Esophagus (tissue), 2 donors: ENCODE measurements at regions not wholly inside any gene's neighbourhood (a gene's known extent, or its start where the extent isn't known, plus 50 kb on each side); places are given as distances from the start of the nearest gene placed in this dataset.

ENCODE experiments used
- H3K27ac ChIP-seq, 2 donors: one replicate each; pipeline ENCODE4 v1.5.1; 2013; ENCODE audit warnings: low read depth in 2 of 2, mild to moderate bottlenecking in 2 of 2, inconsistent platforms in 1 of 2, low read length in 1 of 2, moderate library complexity in 1 of 2
- H3K27me3 ChIP-seq, 2 donors: one replicate each; pipeline ENCODE4 v1.6.1; 2013; ENCODE audit warnings: low read length in 2 of 2, control low read depth in 1 of 2, mild to moderate bottlenecking in 1 of 2; ENCODE audit not compliant: insufficient read depth in 2 of 2, control insufficient read depth in 1 of 2
- H3K36me3 ChIP-seq, 2 donors: one replicate each; pipeline ENCODE4 v1.6.1; 2013; ENCODE audit warnings: low read length in 1 of 2; ENCODE audit not compliant: control insufficient read depth in 2 of 2, insufficient read depth in 2 of 2
- H3K4me1 ChIP-seq, 2 donors: one replicate each; pipeline ENCODE4 v1.6.1; 2013; ENCODE audit warnings: low read length in 1 of 2; ENCODE audit not compliant: control insufficient read depth in 2 of 2, insufficient read depth in 2 of 2
- H3K4me3 ChIP-seq, 2 donors: one replicate each; pipeline ENCODE4 v1.5.1; 2013; ENCODE audit warnings: low read length in 2 of 2, mild to moderate bottlenecking in 2 of 2, low read depth in 1 of 2, moderate library complexity in 1 of 2
- H3K9me3 ChIP-seq, 2 donors: one replicate each; pipeline ENCODE4 v1.6.1; 2013; ENCODE audit warnings: mild to moderate bottlenecking in 2 of 2, low read depth in 1 of 2, low read length in 1 of 2, moderate library complexity in 1 of 2; ENCODE audit not compliant: control insufficient read depth in 2 of 2, insufficient read depth in 1 of 2
- WGBS, 2 donors: extraction: QIAGEN DNeasy Blood & Tissue Kit; methylation state at CpG; one replicate each; pipeline ENCODE4 v1.1.7; 2013; 5-methylcytosine and 5-hydroxymethylcytosine counted together
- donor health status: healthy with polysubstance abuse.
- donor health status: Bipolar disorder and iron deficiency.

GRCh38 chr4:129355516-129355915, 259.6 kb downstream of the C4orf33 start:
- WGBS, 2 donors: 45 to 59% methylated on average over 4 of the region's 4 CpGs

DNA sequence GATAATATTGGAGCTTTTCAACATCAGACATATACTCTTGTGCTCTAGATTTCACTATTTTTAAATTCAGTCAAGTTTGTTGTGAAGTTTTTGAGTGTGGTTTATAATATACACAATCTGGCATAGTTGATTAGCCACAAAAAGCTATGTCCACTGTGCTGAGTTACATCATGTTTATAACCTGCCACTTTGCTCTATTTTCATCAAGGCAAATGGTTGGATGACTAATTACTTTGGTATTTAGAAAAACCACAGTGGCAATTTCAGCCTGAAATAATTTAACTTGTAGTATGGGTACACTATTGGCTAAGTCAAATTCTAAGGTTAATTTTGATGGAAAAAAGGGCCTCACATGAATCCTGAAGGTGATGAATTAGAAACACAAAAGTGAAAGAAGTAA, 262.6 kb downstream of the C4orf33 start:
- H3K27ac ChIP-seq: no peak overlapping the region
- no peaks in the 10 kb centered on the region for H3K9me3 ChIP-seq
- H3K4me3 ChIP-seq: no peak overlapping the region
- H3K4me1 ChIP-seq: no peaks in the 10 kb centered on the region
- H3K36me3 ChIP-seq: no peaks in the 10 kb centered on the region
- no peaks in the 10 kb centered on the region for H3K27me3 ChIP-seq

More at GRCh38 chr4:129355516-129355915, 259.6 kb downstream of the C4orf33 start:
- Histone ChIP-seq H3K27ac (no peak overlapping the region), H3K9me3 (no peaks in the 10 kb centered on the region), H3K4me1 (no peaks in the 10 kb centered on the region), H3K4me3 (no peak overlapping the region), H3K27me3 (no peaks in the 10 kb centered on the region), H3K36me3 (no peaks in the 10 kb centered on the region)

- no peaks in the 10 kb centered on the region for H3K27me3 ChIP-seq
Observed at GRCh38 chr4:129359461-129359860, 263.5 kb downstream of the C4orf33 start.

GRCh38 chr4:129362691-129363274, 266.8 kb downstream of the C4orf33 start:
- no peak overlapping the region for H3K27ac ChIP-seq
- 9 to 14% methylated on average over 5 of the region's 5 CpGs for WGBS, 2 donors
- no peaks in the 10 kb centered on the region for H3K27me3 ChIP-seq
- H3K4me1 ChIP-seq: peaks cover 0 to 3% of the 10 kb centered on the region in 2 donors
- no peak overlapping the region for H3K4me3 ChIP-seq
- H3K36me3 ChIP-seq: no peaks in the 10 kb centered on the region
- no peaks in the 10 kb centered on the region for H3K9me3 ChIP-seq

More at GRCh38 chr4:129359461-129359860, 263.5 kb downstream of the C4orf33 start:
- no peak overlapping the region for H3K4me3 ChIP-seq
- no peak overlapping the region for H3K27ac ChIP-seq
- H3K9me3 ChIP-seq: no peaks in the 10 kb centered on the region
- no peaks in the 10 kb centered on the region for H3K4me1 ChIP-seq
- H3K36me3 ChIP-seq: no peaks in the 10 kb centered on the region

GRCh38 chr4:129364747-129365452, 268.9 kb downstream of the C4orf33 start:
- no peaks in the 10 kb centered on the region for H3K27me3 ChIP-seq
- H3K9me3 ChIP-seq: no peaks in the 10 kb centered on the region
- peaks cover 0 to 3% of the 10 kb centered on the region in 2 donors for H3K4me1 ChIP-seq
- 76 to 83% methylated on average over 10 of the region's 10 CpGs for WGBS, 2 donors
- H3K27ac ChIP-seq: no peak overlapping the region
- no peak overlapping the region for H3K4me3 ChIP-seq
- no peaks in the 10 kb centered on the region for H3K36me3 ChIP-seq

DNA sequence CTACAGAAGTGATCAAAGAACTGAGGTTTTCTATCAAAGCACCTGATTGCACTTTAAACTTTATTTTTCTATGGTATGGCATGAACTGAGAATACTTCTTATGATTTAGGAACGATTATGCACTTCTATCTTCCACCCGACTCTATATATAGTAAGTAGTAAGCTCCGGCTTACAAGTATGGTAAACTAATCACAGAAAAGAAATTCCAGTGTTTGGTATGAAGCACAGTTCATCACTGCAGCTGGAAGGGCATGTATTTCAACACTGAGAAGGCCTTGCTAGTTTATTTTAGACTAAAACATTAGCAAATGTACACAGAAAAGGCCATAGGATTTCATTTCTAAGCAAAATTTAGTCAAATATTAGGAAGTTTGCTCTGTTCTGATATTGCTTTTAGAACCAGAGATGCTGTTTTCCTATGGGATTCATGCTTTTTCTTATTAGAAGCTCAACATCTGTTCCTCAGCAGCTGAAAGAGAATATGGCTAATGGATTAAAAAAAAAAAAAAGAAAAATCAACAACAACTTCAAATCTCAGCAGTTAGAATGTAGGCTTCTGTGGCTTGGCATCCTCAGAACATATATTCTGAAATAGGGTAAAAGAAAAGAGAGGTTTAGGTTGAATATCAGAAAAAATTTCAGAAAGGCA, 273.5 kb downstream of the C4orf33 start:
- H3K9me3 ChIP-seq: no peaks in the 10 kb centered on the region
- no peaks in the 10 kb centered on the region for H3K36me3 ChIP-seq
- no peak overlapping the region for H3K27ac ChIP-seq
- H3K4me3 ChIP-seq: no peak overlapping the region
- WGBS, 2 donors: 56 to 64% methylated on average over 3 of the region's 3 CpGs
- peaks cover 0 to 3% of the 10 kb centered on the region in 2 donors for H3K4me1 ChIP-seq
- no peaks in the 10 kb centered on the region for H3K27me3 ChIP-seq

DNA sequence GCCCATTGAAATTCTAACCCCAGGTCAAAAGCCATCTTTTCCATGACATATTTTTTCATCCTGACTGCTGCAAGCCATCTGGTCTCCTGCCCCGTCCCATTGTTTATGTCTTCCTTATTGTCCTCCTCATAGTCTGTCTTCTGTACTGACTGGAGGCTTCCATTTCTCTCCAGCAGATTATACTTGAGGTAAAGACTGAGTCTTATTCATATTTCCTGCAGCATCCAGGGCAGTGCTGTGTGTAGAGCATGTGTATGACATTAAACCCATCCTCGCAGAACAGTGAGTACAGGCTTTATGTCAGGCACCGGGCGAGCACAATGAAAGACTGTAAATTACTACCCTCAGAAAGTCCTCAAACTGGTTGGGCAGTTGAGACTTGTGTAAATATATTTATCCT, 275.1 kb downstream of the C4orf33 start:
- Histone ChIP-seq H3K4me1 (no peaks in the 10 kb centered on the region), H3K36me3 (no peaks in the 10 kb centered on the region), H3K27me3 (no peaks in the 10 kb centered on the region), H3K9me3 (no peaks in the 10 kb centered on the region), H3K4me3 (no peak overlapping the region), H3K27ac (no peak overlapping the region)
- WGBS, 2 donors: 75 to 78% methylated on average over 4 of the region's 4 CpGs

DNA sequence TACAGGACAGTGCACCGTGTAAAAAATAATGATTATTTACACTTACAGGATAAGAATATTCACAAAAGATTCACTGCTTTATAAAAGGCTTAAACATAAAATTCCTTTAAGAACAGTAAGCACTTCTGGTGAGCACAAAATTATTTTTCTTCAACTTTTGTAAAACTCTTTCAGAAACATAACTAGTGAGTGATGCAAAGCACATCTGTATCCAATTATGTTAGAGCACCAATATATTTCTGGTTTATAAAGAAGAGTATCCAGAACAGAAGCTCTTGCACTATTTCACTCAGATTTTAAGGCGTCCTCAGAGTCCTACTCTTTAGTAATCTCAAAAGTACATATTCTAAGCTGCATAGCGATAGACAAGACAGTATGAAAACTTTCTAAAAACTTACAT, 276.0 kb downstream of the C4orf33 start:
- Histone ChIP-seq H3K27ac (no peak overlapping the region), H3K36me3 (no peaks in the 10 kb centered on the region), H3K9me3 (no peaks in the 10 kb centered on the region), H3K4me3 (no peak overlapping the region), H3K27me3 (no peaks in the 10 kb centered on the region), H3K4me1 (no peaks in the 10 kb centered on the region)
- WGBS, 2 donors: 77 to 79% methylated on average over 3 of the region's 3 CpGs

DNA sequence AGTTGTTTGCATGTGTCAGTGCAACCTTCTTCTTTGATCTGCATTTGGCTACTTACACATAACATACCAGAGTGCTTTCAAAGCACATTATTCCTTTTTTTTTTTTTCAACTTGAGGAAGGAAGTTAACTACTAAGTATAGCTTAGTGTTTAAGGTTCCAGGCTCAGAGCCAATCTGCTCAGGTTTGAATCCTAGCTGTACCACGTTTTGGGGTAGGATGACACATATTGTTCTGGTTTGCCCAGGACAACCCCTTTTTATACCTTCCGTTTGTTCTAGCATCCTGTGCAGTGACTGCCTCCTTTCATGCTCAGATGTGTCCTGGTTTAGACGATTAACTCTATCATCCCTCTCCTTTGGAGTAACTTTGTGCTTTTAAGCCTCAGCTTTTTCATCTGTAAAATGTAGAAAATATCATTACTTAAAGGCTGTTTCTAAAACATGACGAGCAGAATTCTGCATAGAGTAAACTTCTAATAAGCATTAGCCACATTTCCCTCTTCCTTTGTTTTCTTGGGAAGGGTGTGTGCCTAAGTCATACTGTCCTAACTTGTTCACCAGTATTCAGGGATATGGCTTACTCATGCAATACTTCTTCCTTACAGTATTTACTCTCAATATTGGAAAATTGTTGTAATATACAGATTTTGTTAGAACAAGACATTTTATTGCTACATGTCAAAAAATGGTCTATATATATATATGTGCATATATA, 281.3 kb downstream of the C4orf33 start:
- H3K27me3 ChIP-seq: no peaks in the 10 kb centered on the region
- WGBS, 2 donors: 12 to 15% methylated on average over 4 of the region's 4 CpGs
- no peaks in the 10 kb centered on the region for H3K9me3 ChIP-seq
- no peaks in the 10 kb centered on the region for H3K36me3 ChIP-seq
- no peaks in the 10 kb centered on the region for H3K4me1 ChIP-seq
- H3K27ac ChIP-seq: no peak overlapping the region
- no peak overlapping the region for H3K4me3 ChIP-seq
